ENCODE measurements at regions not wholly inside any gene's neighbourhood (a gene's known extent, or its start where the extent isn't known, plus 50 kb on each side); places are given as distances from the start of the nearest gene placed in this dataset.

- intact Hi-C loops (cut with DNase I), result no loop called here
- TF ChIP-seq POLR2A (IDR thresholded peaks at IDR 0.05) (no peak), EP300 (IDR thresholded peaks at IDR 0.05) (no peak), CTCF (IDR thresholded peaks at IDR 0.05) (no peak)
- WGBS, 3 donors, result 49 to 62% (median 58%) methylated on average over 2 of the region's 2 CpGs
- H3K4me3 ChIP-seq, result no peak overlapping the region
- H3K27ac ChIP-seq, result no peak overlapping the region
- H3K27me3 ChIP-seq, result no peaks in the 10 kb centered on the region
- H3K36me3 ChIP-seq, result no peaks in the 10 kb centered on the region
- no peaks in the 10 kb centered on the region for H3K9me3 ChIP-seq
- no peaks in the 10 kb centered on the region for H3K4me1 ChIP-seq (ENCODE audit: insufficient read depth)
- no peak for DNase-seq
Observed at GRCh38 chr10:80760914-80761371, 223.2 kb downstream of the SH2D4B start.

- 3 to 19% (median 4%) methylated on average over 1 of the region's 1 CpG for WGBS, 3 donors
Observed at GRCh38 chr10:80767963-80768362, 230.3 kb downstream of the SH2D4B start.

GRCh38 chr10:80769700-80770160 is 232.0 kb downstream of the SH2D4B start:
- H3K27ac ChIP-seq, result no peak overlapping the region
- H3K36me3 ChIP-seq, result no peaks in the 10 kb centered on the region
- no peaks in the 10 kb centered on the region for H3K4me1 ChIP-seq (ENCODE audit: insufficient read depth)
- no peaks in the 10 kb centered on the region for H3K9me3 ChIP-seq
- H3K4me3 ChIP-seq, result no peak overlapping the region
- TF ChIP-seq CTCF (IDR thresholded peaks at IDR 0.05) (no peak), EP300 (IDR thresholded peaks at IDR 0.05) (no peak), POLR2A (IDR thresholded peaks at IDR 0.05) (no peak)
- intact Hi-C loops (cut with DNase I), result no loop called here
- DNase-seq, result no peak
- 51 to 72% (median 60%) methylated on average over 2 of the region's 2 CpGs for WGBS, 3 donors
- H3K27me3 ChIP-seq, result no peaks in the 10 kb centered on the region

More at GRCh38 chr10:80767963-80768362, 230.3 kb downstream of the SH2D4B start:
- Histone ChIP-seq H3K4me3 (no peak overlapping the region), H3K27me3 (no peaks in the 10 kb centered on the region), H3K27ac (no peak overlapping the region), H3K36me3 (no peaks in the 10 kb centered on the region), H3K9me3 (no peaks in the 10 kb centered on the region), H3K4me1 (ENCODE audit: insufficient read depth) (no peaks in the 10 kb centered on the region)
- TF ChIP-seq EP300 (IDR thresholded peaks at IDR 0.05), result no peak
- no peak for TF ChIP-seq POLR2A (IDR thresholded peaks at IDR 0.05)
- no peak for TF ChIP-seq CTCF (IDR thresholded peaks at IDR 0.05)
- DNase-seq, result no peak
- intact Hi-C loops (cut with DNase I), result no loop called here

GRCh38 chr10:80770239-80770638 is 232.5 kb downstream of the SH2D4B start:
- Histone ChIP-seq H3K4me3 (no peak overlapping the region), H3K27ac (no peak overlapping the region), H3K27me3 (peaks cover 2% of the 10 kb centered on the region), H3K36me3 (no peaks in the 10 kb centered on the region), H3K9me3 (no peaks in the 10 kb centered on the region), H3K4me1 (ENCODE audit: insufficient read depth) (no peaks in the 10 kb centered on the region)
- intact Hi-C loops (cut with DNase I), result no loop called here
- WGBS, 3 donors, result 76 to 89% (median 78%) methylated on average over 2 of the region's 2 CpGs
- no peak for DNase-seq
- TF ChIP-seq POLR2A (IDR thresholded peaks at IDR 0.05), result no peak
- TF ChIP-seq CTCF (IDR thresholded peaks at IDR 0.05), result no peak
- TF ChIP-seq EP300 (IDR thresholded peaks at IDR 0.05), result no peak
